ENCODE measurements at regions not wholly inside any gene's neighbourhood (a gene's known extent, or its start where the extent isn't known, plus 50 kb on each side); places are given as distances from the start of the nearest gene placed in this dataset.

- Mint-ChIP-seq H3K27ac (no peak overlapping the region), H3K4me3 (no peak overlapping the region), H3K4me1 (ENCODE audit: low read depth in 2 of 2) (no peaks in the 10 kb centered on the region), H3K9me3 (peaks cover 6% of the 10 kb centered on the region), H3K27me3 (no peaks in the 10 kb centered on the region), H3K36me3 (no peaks in the 10 kb centered on the region)
- ATAC-seq, result no peak
- DNase-seq (ENCODE audit: low spot score), result no peak
Observed at GRCh38 chr12:82055391-82055790, 296.2 kb upstream of the PPFIA2 start.

DNA sequence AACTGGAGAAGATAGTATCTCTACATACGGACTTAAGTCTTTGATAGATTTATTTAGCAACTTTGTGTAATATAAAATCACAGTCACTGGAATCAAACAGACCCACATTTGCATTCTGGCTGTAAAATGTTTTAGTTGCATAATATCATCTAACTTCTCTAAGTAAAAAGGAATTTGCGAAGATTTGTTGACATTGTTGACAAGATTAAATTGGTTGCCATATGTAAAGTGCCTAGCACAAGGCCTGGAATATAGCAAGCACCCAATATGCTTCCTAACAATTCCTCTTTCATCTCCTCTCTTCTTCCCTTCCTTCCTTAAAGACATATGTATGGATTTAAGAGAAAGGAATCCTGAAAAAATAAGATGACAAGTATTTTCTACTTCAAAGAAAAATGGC lies 295.4 kb upstream of the PPFIA2 start:
- no peak for ATAC-seq
- Mint-ChIP-seq H3K4me3 (no peak overlapping the region), H3K9me3 (peaks cover 6% of the 10 kb centered on the region), H3K4me1 (ENCODE audit: low read depth in 2 of 2) (no peaks in the 10 kb centered on the region), H3K27ac (no peak overlapping the region), H3K27me3 (no peaks in the 10 kb centered on the region), H3K36me3 (no peaks in the 10 kb centered on the region)
- no peak for DNase-seq (ENCODE audit: low spot score)

- no peak for ATAC-seq
Observed at GRCh38 chr12:82047446-82047845, 288.3 kb upstream of the PPFIA2 start.

DNA sequence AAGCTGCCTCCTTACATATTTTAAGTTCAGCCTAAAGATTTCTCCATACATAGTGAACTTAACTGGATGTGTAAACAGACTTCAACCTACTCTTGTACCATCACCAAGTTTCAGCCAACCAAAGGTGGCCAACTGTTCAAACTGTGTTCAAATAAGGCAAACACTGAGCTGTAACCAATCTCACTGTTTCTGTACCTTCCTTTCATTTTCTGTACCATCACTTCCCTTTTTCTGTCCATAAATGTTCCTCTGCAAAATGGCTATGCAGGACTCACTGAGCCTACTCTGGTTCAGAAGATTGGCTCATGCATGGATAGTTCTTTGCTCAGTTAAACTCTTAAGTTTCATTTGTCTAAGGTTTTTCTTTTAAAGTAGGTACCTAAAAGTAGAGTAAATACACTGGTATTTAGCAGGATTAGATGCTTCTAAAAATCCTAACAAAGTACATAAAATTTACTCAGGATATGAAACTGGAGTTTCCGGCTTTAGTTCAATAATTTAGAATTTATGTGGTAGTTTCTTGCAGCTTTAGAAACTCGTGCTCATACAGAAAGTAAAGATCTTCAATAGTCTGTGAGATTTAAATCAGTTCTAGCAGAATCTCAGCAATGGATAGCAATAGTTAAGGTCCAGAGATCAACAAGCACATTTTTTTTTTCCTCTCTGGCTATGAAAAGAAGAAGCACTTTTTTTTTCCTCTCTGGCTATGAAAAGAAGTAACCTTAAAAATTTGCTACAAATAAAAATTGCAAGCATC lies 282.0 kb upstream of the PPFIA2 start:
- no peaks in the 10 kb centered on the region for H3K4me1 Mint-ChIP-seq (ENCODE audit: low read depth in 2 of 2)

More at GRCh38 chr12:82047446-82047845, 288.3 kb upstream of the PPFIA2 start:
- no peak for DNase-seq (ENCODE audit: low spot score)
- Mint-ChIP-seq H3K27me3 (peaks cover 0 to 4% of the 10 kb centered on the region in 2 donors), H3K27ac (no peak overlapping the region), H3K9me3 (no peaks in the 10 kb centered on the region), H3K4me1 (ENCODE audit: low read depth in 2 of 2) (no peaks in the 10 kb centered on the region), H3K36me3 (no peaks in the 10 kb centered on the region), H3K4me3 (no peak overlapping the region)

GRCh38 chr12:82034769-82035168 lies 275.6 kb upstream of the PPFIA2 start:
- no peak for ATAC-seq
- Mint-ChIP-seq H3K9me3 (no peaks in the 10 kb centered on the region), H3K27me3 (no peaks in the 10 kb centered on the region), H3K4me3 (no peak overlapping the region), H3K27ac (no peak overlapping the region), H3K4me1 (ENCODE audit: low read depth in 2 of 2) (no peaks in the 10 kb centered on the region), H3K36me3 (no peaks in the 10 kb centered on the region)
- no peak for DNase-seq (ENCODE audit: low spot score)

More for the DNA sequence above, 282.0 kb upstream of the PPFIA2 start:
- DNase-seq (ENCODE audit: low spot score) (no peak), ATAC-seq (no peak)
- Mint-ChIP-seq H3K36me3 (no peaks in the 10 kb centered on the region), H3K27ac (no peak overlapping the region), H3K4me3 (no peak overlapping the region), H3K27me3 (peaks cover 0 to 7% of the 10 kb centered on the region in 2 donors), H3K9me3 (no peaks in the 10 kb centered on the region)

DNA sequence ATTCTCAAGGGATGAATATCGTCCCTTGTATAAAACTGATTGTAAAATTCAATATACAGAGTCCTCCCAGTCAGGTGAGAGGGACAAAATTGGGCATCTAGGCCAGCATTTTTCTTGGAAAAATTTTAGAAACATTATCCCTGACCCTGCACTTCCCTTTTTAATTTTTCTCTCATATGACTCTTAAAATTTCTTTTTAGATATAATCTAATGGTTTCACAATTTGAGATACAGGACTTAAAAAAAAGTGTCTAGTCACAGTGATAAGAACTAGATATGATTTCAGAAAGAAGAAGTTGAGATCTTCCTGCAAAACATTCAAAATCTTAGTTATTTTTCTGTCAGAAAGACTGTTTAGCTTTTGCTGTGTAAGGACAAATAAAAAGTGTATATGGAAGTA lies 270.8 kb upstream of the PPFIA2 start:
- Mint-ChIP-seq H3K27me3 (no peaks in the 10 kb centered on the region), H3K27ac (no peak overlapping the region), H3K4me1 (ENCODE audit: low read depth in 2 of 2) (no peaks in the 10 kb centered on the region), H3K36me3 (no peaks in the 10 kb centered on the region), H3K4me3 (no peak overlapping the region), H3K9me3 (no peaks in the 10 kb centered on the region)
- ATAC-seq (no peak), DNase-seq (ENCODE audit: low spot score) (no peak)

- DNase-seq (ENCODE audit: low spot score) (no peak), ATAC-seq (no peak)
- Mint-ChIP-seq H3K36me3 (no peaks in the 10 kb centered on the region), H3K27me3 (peaks cover 0 to 3% of the 10 kb centered on the region in 2 donors), H3K4me3 (no peak overlapping the region), H3K27ac (no peak overlapping the region), H3K4me1 (ENCODE audit: low read depth in 2 of 2) (no peaks in the 10 kb centered on the region), H3K9me3 (no peaks in the 10 kb centered on the region)
Observed at GRCh38 chr12:82028772-82029171, 269.6 kb upstream of the PPFIA2 start.

GRCh38 chr12:82027612-82028011 lies 268.5 kb upstream of the PPFIA2 start:
- DNase-seq (ENCODE audit: low spot score), result no peak
- Mint-ChIP-seq H3K4me1 (ENCODE audit: low read depth in 2 of 2) (no peaks in the 10 kb centered on the region), H3K27ac (no peak overlapping the region), H3K36me3 (no peaks in the 10 kb centered on the region), H3K9me3 (no peaks in the 10 kb centered on the region), H3K27me3 (peaks cover 0 to 3% of the 10 kb centered on the region in 2 donors), H3K4me3 (no peak overlapping the region)
- ATAC-seq, result no peak

DNA sequence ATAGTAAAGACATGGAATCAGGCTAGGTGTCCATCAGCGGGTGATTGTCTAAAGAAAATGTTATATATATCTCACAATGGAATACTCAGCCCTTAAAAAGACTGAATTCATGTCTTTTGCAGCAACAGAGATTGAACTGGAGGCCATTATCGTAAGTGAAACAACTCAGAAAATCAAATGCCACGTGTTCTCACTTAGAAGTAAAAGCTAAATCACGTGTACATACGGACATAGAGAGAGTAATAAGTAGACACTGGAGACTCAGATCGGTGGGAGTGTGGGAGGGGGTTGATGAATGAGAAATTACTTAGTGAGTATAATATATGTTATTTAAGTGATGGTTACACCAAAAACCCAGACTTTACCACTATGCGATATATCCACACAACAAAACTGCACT lies 266.3 kb upstream of the PPFIA2 start:
- H3K4me3 Mint-ChIP-seq, result no peak overlapping the region
- H3K27me3 Mint-ChIP-seq, result peaks cover 0 to 3% of the 10 kb centered on the region in 2 donors
- ATAC-seq (no peak), DNase-seq (ENCODE audit: low spot score) (no peak)
- no peaks in the 10 kb centered on the region for H3K36me3 Mint-ChIP-seq
- no peaks in the 10 kb centered on the region for H3K4me1 Mint-ChIP-seq (ENCODE audit: low read depth in 2 of 2)
- no peak overlapping the region for H3K27ac Mint-ChIP-seq
- H3K9me3 Mint-ChIP-seq, result no peaks in the 10 kb centered on the region

GRCh38 chr12:82019533-82019932 lies 260.4 kb upstream of the PPFIA2 start:
- no peaks in the 10 kb centered on the region for H3K36me3 Mint-ChIP-seq
- ATAC-seq, result no peak
- H3K4me3 Mint-ChIP-seq, result no peak overlapping the region
- no peak for DNase-seq (ENCODE audit: low spot score)
- H3K4me1 Mint-ChIP-seq (ENCODE audit: low read depth in 2 of 2), result no peaks in the 10 kb centered on the region
- no peaks in the 10 kb centered on the region for H3K9me3 Mint-ChIP-seq
- H3K27me3 Mint-ChIP-seq, result peaks cover 0 to 3% of the 10 kb centered on the region in 2 donors
- no peak overlapping the region for H3K27ac Mint-ChIP-seq

DNA sequence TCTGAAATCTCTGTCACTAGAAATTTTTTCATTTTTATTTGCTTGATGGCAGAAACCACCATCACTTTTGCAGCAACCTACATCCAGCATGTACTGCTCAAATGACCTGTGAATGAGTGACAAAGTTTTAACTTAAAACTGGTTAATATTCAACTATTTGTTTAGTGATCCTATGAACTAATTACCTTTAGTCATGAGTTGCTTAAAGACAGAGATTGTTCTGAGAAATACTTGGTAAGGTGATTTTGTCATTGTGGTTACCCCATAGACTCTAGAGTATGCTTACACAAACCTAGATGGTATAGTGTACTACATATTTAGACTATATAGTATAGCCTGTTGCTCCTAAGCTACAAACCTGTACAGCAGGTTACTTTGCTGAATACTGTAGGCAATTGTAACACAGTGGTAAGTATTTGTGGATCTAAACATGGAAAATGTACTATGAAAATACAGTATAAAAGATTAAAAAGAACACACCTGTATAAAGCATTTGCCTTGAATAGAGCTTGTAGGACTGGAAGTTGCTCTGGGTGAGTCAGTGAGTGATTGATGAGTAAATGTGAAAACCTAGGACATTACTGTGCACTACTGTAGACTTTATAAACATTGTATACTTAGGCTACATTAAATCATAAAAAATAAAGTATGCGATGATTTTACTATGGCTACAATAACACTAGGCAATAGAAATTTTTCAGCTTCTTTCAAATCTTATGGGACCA lies 256.6 kb upstream of the PPFIA2 start:
- Mint-ChIP-seq H3K36me3 (no peaks in the 10 kb centered on the region), H3K27ac (no peak overlapping the region), H3K4me3 (no peak overlapping the region), H3K9me3 (peaks cover 4% of the 10 kb centered on the region), H3K27me3 (peaks cover 0 to 6% of the 10 kb centered on the region in 2 donors), H3K4me1 (ENCODE audit: low read depth in 2 of 2) (no peaks in the 10 kb centered on the region)
- DNase-seq (ENCODE audit: low spot score) (no peak), ATAC-seq (no peak)

DNA sequence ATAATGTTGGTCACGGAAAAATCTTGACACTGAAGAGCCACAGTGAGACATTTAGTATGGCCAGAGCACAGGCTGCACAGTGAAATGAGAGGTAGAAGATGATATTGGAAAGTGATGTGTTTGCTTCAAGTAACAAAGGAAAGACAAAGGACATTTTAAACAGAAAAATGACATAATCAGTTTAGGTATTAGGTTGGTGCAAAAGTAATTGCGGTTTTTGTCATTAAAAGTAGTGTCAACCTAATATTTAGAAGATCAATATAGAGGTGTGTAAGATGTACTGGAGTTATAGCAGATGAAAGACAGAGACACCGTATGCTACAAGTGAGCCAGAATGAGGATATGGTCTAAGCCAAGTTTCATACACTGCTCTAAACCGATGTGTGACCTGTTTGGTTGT lies 253.0 kb upstream of the PPFIA2 start:
- no peak for ATAC-seq
- no peaks in the 10 kb centered on the region for H3K36me3 Mint-ChIP-seq
- peaks cover 4% of the 10 kb centered on the region for H3K9me3 Mint-ChIP-seq
- no peaks in the 10 kb centered on the region for H3K4me1 Mint-ChIP-seq (ENCODE audit: low read depth in 2 of 2)
- H3K27me3 Mint-ChIP-seq, result peaks cover 0 to 6% of the 10 kb centered on the region in 2 donors
- H3K4me3 Mint-ChIP-seq, result no peak overlapping the region
- no peak for DNase-seq (ENCODE audit: low spot score)
- H3K27ac Mint-ChIP-seq, result no peak overlapping the region

GRCh38 chr12:82009524-82009923 lies 250.4 kb upstream of the PPFIA2 start:
- no peaks in the 10 kb centered on the region for H3K4me1 Mint-ChIP-seq (ENCODE audit: low read depth in 2 of 2)
- peaks cover 0 to 6% of the 10 kb centered on the region in 2 donors for H3K27me3 Mint-ChIP-seq
- no peak overlapping the region for H3K4me3 Mint-ChIP-seq
- no peak for DNase-seq (ENCODE audit: low spot score)
- H3K9me3 Mint-ChIP-seq, result peaks cover 4% of the 10 kb centered on the region
- H3K27ac Mint-ChIP-seq, result no peak overlapping the region
- ATAC-seq, result no peak
- H3K36me3 Mint-ChIP-seq, result no peaks in the 10 kb centered on the region

GRCh38 chr12:82008251-82008650 lies 249.1 kb upstream of the PPFIA2 start:
- Mint-ChIP-seq H3K9me3 (peaks cover 4% of the 10 kb centered on the region), H3K36me3 (no peaks in the 10 kb centered on the region), H3K27me3 (peaks cover 0 to 6% of the 10 kb centered on the region in 2 donors), H3K27ac (no peak overlapping the region), H3K4me3 (no peak overlapping the region), H3K4me1 (ENCODE audit: low read depth in 2 of 2) (no peaks in the 10 kb centered on the region)
- ATAC-seq (no peak), DNase-seq (ENCODE audit: low spot score) (no peak)
